ENCODE measurements at regions not wholly inside any gene's neighbourhood (a gene's known extent, or its start where the extent isn't known, plus 50 kb on each side); places are given as distances from the start of the nearest gene placed in this dataset.

DNA sequence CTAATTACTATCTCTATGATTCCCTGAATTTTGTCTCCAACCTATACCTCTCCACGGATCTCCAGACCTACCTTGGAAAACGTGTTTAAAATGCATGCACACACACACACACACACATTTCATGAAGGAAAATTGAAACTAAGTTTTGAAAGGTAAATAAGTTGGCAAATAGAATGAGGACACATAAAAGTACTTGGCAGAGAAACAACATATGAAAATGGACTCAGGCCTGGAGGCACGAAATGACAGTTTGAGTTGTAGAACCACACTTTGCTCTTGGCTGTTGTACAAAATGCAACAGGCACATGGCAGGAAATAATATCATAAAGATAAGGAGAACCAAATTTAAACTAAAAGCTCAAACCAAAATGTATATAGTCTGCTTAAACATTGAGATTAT is 868.1 kb upstream of the CNTNAP5 start:
- no peak for DNase-seq (ENCODE audit: extremely low read depth, low read depth)
- TF ChIP-seq, protein P1, sequence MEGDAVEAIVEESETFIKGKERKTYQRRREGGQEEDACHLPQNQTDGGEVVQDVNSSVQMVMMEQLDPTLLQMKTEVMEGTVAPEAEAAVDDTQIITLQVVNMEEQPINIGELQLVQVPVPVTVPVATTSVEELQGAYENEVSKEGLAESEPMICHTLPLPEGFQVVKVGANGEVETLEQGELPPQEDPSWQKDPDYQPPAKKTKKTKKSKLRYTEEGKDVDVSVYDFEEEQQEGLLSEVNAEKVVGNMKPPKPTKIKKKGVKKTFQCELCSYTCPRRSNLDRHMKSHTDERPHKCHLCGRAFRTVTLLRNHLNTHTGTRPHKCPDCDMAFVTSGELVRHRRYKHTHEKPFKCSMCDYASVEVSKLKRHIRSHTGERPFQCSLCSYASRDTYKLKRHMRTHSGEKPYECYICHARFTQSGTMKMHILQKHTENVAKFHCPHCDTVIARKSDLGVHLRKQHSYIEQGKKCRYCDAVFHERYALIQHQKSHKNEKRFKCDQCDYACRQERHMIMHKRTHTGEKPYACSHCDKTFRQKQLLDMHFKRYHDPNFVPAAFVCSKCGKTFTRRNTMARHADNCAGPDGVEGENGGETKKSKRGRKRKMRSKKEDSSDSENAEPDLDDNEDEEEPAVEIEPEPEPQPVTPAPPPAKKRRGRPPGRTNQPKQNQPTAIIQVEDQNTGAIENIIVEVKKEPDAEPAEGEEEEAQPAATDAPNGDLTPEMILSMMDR (IDR thresholded peaks at IDR 0.05; ENCODE audit: low read depth, low read length), result no peak

GRCh38 chr2:123162400-123163016 is 862.6 kb upstream of the CNTNAP5 start:
- TF ChIP-seq, protein P1 (IDR thresholded peaks at IDR 0.05; ENCODE audit: low read depth, low read length), result no peak

GRCh38 chr2:123163398-123163797 is 861.7 kb upstream of the CNTNAP5 start:
- DNase-seq (ENCODE audit: extremely low read depth, low read depth), result no peak
- TF ChIP-seq, protein P1 (IDR thresholded peaks at IDR 0.05; ENCODE audit: low read depth, low read length), result no peak

More at GRCh38 chr2:123162400-123163016, 862.6 kb upstream of the CNTNAP5 start:
- DNase-seq (ENCODE audit: extremely low read depth, low read depth), result no peak

DNA sequence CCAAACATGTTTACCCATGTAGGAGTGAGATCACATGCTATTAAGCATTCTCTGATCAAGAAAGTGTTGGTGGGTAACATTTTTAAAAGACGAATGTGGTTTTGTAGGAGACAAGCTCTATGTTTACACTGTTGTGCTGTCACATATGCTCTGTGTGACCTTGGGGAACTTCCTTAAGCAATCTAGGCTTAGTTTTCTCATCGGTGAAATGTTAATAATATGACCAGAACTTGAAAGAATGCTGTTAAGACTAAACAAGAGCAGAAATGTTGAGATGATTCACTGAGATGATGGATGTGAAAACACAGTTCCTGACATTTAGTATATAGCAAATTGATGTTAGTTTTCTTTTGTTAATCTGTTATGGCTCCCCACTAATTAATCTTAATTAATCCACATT is 860.9 kb upstream of the CNTNAP5 start:
- DNase-seq (ENCODE audit: extremely low read depth, low read depth), result no peak
- TF ChIP-seq, protein P1 (IDR thresholded peaks at IDR 0.05; ENCODE audit: low read depth, low read length), result no peak

- DNase-seq (ENCODE audit: extremely low read depth, low read depth), result no peak
- TF ChIP-seq, protein P1 (IDR thresholded peaks at IDR 0.05; ENCODE audit: low read depth, low read length), result no peak
Measured at GRCh38 chr2:123165616-123166015, 859.5 kb upstream of the CNTNAP5 start.

- TF ChIP-seq, protein P1 (IDR thresholded peaks at IDR 0.05; ENCODE audit: low read depth, low read length), result no peak
- DNase-seq (ENCODE audit: extremely low read depth, low read depth), result no peak
Measured at GRCh38 chr2:123179526-123179925, 845.6 kb upstream of the CNTNAP5 start.

DNA sequence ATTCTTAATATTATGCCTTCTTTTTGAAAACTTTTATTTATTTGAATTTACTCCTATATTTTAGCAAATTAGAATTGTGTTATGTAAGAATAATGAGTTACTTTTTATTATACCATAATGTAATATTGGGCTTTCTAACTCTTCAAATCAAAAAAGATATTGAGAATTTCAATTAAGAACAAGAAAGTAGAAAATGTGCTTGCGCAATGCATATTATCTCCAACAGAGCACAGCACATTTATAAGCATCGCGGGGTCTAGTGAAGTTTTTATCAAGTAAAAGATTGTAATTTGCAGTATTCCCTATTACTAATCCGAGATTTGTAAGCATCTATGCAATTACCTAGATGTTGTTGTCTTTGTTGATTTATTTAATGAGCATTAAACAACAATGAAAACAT is 829.1 kb upstream of the CNTNAP5 start:
- TF ChIP-seq, protein P1 (IDR thresholded peaks at IDR 0.05; ENCODE audit: low read depth, low read length), result no peak
- DNase-seq (ENCODE audit: extremely low read depth, low read depth), result no peak
